DOHH2 (cell line): ENCODE measurements at regions not wholly inside any gene's neighbourhood (a gene's known extent, or its start where the extent isn't known, plus 50 kb on each side); places are given as distances from the start of the nearest gene placed in this dataset.

Source experiments
- H3F3A ChIP-seq: fragments of 200-600 bp; sonication (generic), shearing (Covaris generic); 2 replicates; pipeline ENCODE4 v1.6.0; 2016; ENCODE audit warnings: antibody characterized with exemption, mild to moderate bottlenecking; ENCODE audit not compliant: control insufficient read depth, insufficient read depth
- H3K27ac ChIP-seq: fragments of 200-600 bp; sonication (generic); 2 replicates; pipeline ENCODE4 v1.5.1; 2014; ENCODE audit warnings: low read depth, mild to moderate bottlenecking, low read length, moderate library complexity
- H3K27me3 ChIP-seq: fragments of 200-600 bp; sonication (generic); 2 replicates; pipeline ENCODE4 v1.6.1; 2014; ENCODE audit warnings: mild to moderate bottlenecking, low read length, mixed read lengths; ENCODE audit not compliant: control insufficient read depth
- H3K36me3 ChIP-seq: fragments of 200-600 bp; sonication (generic); 2 replicates; pipeline ENCODE4 v1.6.1; 2014; ENCODE audit warnings: mild to moderate bottlenecking, low read length, moderate library complexity, mixed read lengths; ENCODE audit not compliant: control insufficient read depth
- H3K4me1 ChIP-seq: fragments of 200-600 bp; sonication (generic); 2 replicates; pipeline ENCODE4 v1.6.1; 2014; ENCODE audit warnings: mild to moderate bottlenecking, low read length, mixed read lengths; ENCODE audit not compliant: control insufficient read depth
- H3K4me2 ChIP-seq: fragments of 200-600 bp; sonication (generic); 2 replicates; pipeline ENCODE4 v1.6.0; 2014; ENCODE audit warnings: mild to moderate bottlenecking, low read length, moderate library complexity
- H3K4me3 ChIP-seq: fragments of 200-600 bp; sonication (generic); 2 replicates; pipeline ENCODE4 v1.5.1; 2014; ENCODE audit warnings: mild to moderate bottlenecking, low read length, mixed read lengths
- H3K79me2 ChIP-seq: fragments of 200-600 bp; sonication (generic); 2 replicates; pipeline ENCODE4 v1.6.1; 2014; ENCODE audit warnings: mild to moderate bottlenecking, low read length, mixed read lengths; ENCODE audit not compliant: control insufficient read depth
- H3K9me2 ChIP-seq: fragments of 200-600 bp; sonication (generic); replicated peaks from 2 replicates; pipeline ENCODE4 v1.6.1; 2014; ENCODE audit warnings: mild to moderate bottlenecking, low read length, mixed read lengths; ENCODE audit not compliant: control insufficient read depth
- H3K9me3 ChIP-seq: fragments of 200-600 bp; sonication (generic); 2 replicates; pipeline ENCODE4 v1.6.1; 2014; ENCODE audit warnings: antibody characterized with exemption, low read length, mixed read lengths; ENCODE audit not compliant: control insufficient read depth, insufficient read depth
- H4K20me1 ChIP-seq: fragments of 200-600 bp; sonication (generic); 2 replicates; pipeline ENCODE4 v1.6.0; 2014; ENCODE audit warnings: low read depth, mild to moderate bottlenecking, antibody characterized with exemption, low read length, moderate library complexity; ENCODE audit not compliant: control insufficient read depth, insufficient read depth
- EZH2phosphoT487 ChIP-seq: fragments of 200-600 bp; sonication (generic); IDR thresholded peaks from 2 replicates; pipeline ENCODE4 v1.6.1; 2017; ENCODE audit warnings: borderline replicate concordance, mild to moderate bottlenecking, antibody characterized with exemption, low read length, moderate library complexity, mixed read lengths
- TF ChIP-seq, protein P1 (sequence below): fragments of 200-600 bp; sonication (generic); IDR thresholded peaks from one replicate; pipeline ENCODE4 v1.5.1; 2014; ENCODE audit warnings: antibody characterized with exemption, mild to moderate bottlenecking, low read depth, low read length; ENCODE audit not compliant: poor library complexity, severe bottlenecking

- no peak overlapping the region for H3K4me2 ChIP-seq
- no peaks in the 10 kb centered on the region for H3K9me3 ChIP-seq
- TF ChIP-seq EZH2phosphoT487: no peak
- TF ChIP-seq, protein P1, sequence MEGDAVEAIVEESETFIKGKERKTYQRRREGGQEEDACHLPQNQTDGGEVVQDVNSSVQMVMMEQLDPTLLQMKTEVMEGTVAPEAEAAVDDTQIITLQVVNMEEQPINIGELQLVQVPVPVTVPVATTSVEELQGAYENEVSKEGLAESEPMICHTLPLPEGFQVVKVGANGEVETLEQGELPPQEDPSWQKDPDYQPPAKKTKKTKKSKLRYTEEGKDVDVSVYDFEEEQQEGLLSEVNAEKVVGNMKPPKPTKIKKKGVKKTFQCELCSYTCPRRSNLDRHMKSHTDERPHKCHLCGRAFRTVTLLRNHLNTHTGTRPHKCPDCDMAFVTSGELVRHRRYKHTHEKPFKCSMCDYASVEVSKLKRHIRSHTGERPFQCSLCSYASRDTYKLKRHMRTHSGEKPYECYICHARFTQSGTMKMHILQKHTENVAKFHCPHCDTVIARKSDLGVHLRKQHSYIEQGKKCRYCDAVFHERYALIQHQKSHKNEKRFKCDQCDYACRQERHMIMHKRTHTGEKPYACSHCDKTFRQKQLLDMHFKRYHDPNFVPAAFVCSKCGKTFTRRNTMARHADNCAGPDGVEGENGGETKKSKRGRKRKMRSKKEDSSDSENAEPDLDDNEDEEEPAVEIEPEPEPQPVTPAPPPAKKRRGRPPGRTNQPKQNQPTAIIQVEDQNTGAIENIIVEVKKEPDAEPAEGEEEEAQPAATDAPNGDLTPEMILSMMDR: no peak
- no peaks in the 10 kb centered on the region for H3K79me2 ChIP-seq
- no peak overlapping the region for H3K27ac ChIP-seq
- peaks cover 23% of the 10 kb centered on the region for H3K4me1 ChIP-seq
- H4K20me1 ChIP-seq: no peaks in the 10 kb centered on the region
- H3K4me3 ChIP-seq: no peak overlapping the region
- H3K9me2 ChIP-seq: no peaks in the 10 kb centered on the region
- H3K27me3 ChIP-seq: no peaks in the 10 kb centered on the region
- H3K36me3 ChIP-seq: no peaks in the 10 kb centered on the region
- no peaks in the 10 kb centered on the region for H3F3A ChIP-seq
Observed at GRCh38 chr6:109299265-109299607, 83.0 kb downstream of the CD164 start.

DNA sequence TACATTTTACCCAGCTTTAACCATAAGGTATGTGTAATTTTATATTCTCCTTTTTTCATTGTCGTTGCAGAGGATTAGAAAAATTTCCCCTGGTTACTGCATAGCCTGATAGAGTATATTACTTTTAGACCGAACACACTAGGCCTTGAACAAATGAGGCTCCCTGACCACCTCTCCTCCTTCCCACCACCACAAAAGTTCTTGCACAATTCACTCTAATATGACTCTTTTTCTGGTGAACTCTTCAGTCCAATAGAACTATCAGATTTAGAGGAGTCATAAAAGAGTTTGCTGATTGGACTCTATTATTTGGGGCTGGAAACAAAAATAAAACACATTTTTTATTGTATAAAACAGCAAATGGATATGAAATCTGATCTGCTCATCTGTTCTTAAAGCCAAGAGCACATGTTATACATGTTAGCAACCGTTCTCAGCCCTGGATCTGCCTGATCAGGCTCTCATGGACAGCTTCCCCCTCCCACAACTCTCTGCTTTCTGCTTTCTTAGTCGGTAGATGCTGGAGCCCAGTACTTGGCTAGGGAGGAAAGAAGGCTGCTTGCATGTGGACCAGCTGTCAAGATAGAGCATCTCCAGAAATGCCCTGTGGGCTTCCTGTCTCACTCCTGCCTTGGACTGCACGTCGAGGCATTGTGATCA, 83.5 kb downstream of the CD164 start:
- Histone ChIP-seq H3K4me1 (peaks cover 20% of the 10 kb centered on the region), H3K4me3 (no peak overlapping the region), H3K9me3 (no peaks in the 10 kb centered on the region), H3K27ac (no peak overlapping the region), H3K27me3 (no peaks in the 10 kb centered on the region), H4K20me1 (no peaks in the 10 kb centered on the region), H3F3A (no peaks in the 10 kb centered on the region), H3K79me2 (no peaks in the 10 kb centered on the region), H3K36me3 (no peaks in the 10 kb centered on the region), H3K4me2 (no peak overlapping the region), H3K9me2 (no peaks in the 10 kb centered on the region)
- no peak for TF ChIP-seq EZH2phosphoT487
- TF ChIP-seq, protein P1: no peak

DNA sequence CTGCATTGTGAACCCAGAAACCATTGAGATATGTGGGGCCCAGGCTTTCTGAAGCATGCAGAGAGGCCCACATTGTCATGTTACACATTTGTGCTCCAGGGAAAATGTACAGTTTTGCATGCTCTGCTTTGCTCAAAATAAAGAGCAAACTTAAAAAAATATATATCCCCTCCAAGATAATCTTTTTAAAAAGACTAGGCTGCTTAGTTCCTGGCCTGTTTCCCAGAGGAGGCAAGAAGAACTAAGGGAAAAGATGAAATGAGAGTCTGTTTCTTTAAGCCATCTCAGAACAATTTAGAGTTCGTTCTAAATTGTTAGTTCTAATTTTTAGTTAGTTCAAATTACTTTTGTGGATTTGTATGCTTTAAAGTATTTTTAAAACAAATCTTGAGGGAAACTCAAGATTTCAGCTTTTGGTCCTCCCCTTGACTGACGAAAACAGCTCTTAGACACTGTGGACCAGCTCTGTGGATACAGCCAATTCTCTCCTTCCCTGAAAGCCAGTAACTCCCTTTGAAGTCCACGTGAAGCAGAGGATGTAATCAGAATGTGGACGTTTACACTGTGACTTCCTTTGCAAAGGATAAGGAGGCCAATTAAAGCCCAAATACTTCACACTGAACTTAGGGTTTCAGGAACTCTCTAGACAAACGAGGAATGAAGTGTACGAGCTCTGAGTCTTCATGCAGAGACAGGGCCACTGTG, 84.7 kb downstream of the CD164 start:
- Histone ChIP-seq H3K9me3 (no peaks in the 10 kb centered on the region), H4K20me1 (no peaks in the 10 kb centered on the region), H3K4me1 (peaks cover 15% of the 10 kb centered on the region), H3K27me3 (no peaks in the 10 kb centered on the region), H3K9me2 (no peaks in the 10 kb centered on the region), H3F3A (no peaks in the 10 kb centered on the region), H3K36me3 (no peaks in the 10 kb centered on the region), H3K79me2 (no peaks in the 10 kb centered on the region), H3K4me3 (no peak overlapping the region), H3K4me2 (no peak overlapping the region), H3K27ac (no peak overlapping the region)
- TF ChIP-seq EZH2phosphoT487: no peak
- TF ChIP-seq, protein P1: no peak
